ENCODE measurements at regions not wholly inside any gene's neighbourhood (a gene's known extent, or its start where the extent isn't known, plus 50 kb on each side); places are given as distances from the start of the nearest gene placed in this dataset.

DNA sequence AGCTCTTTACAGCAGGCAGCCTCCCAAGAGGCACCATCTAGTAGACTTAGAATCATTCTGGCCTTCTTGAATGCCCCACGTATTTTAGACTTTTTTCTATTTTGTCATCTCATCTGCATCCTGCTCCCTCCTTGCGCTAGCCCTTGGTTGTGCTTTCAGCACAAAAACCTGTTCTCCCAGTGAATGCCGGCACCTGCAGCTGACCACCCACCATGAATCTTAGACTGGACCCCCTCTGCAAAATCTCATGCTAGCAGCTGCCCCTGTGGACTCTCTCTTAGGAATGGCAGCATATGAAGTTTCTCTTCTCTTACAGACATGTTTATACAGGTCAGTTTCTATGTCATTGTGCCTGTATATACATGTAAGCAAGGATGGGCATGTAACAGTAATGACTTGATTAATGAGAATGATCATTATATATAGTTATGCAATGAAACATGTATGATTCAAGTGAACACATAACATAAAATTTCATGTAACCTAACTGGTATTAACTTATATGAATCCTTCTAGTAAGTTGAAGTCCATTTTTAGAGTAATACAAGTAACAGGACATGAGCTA lies 159.8 kb downstream of the SUCLG1 start:
- Mint-ChIP-seq H3K4me3 (no peak overlapping the region), H3K27ac (peak overlapping the region; percentile 40), H3K27me3 (peaks cover 13% of the 10 kb centered on the region)

GRCh38 chr2:84297155-84297554 lies 161.9 kb downstream of the SUCLG1 start:
- no peak overlapping the region for H3K4me3 Mint-ChIP-seq
- TF ChIP-seq, protein P1, sequence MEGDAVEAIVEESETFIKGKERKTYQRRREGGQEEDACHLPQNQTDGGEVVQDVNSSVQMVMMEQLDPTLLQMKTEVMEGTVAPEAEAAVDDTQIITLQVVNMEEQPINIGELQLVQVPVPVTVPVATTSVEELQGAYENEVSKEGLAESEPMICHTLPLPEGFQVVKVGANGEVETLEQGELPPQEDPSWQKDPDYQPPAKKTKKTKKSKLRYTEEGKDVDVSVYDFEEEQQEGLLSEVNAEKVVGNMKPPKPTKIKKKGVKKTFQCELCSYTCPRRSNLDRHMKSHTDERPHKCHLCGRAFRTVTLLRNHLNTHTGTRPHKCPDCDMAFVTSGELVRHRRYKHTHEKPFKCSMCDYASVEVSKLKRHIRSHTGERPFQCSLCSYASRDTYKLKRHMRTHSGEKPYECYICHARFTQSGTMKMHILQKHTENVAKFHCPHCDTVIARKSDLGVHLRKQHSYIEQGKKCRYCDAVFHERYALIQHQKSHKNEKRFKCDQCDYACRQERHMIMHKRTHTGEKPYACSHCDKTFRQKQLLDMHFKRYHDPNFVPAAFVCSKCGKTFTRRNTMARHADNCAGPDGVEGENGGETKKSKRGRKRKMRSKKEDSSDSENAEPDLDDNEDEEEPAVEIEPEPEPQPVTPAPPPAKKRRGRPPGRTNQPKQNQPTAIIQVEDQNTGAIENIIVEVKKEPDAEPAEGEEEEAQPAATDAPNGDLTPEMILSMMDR (conservative IDR thresholded peaks at IDR 0.05), result no peak
- no peaks in the 10 kb centered on the region for H3K36me3 Mint-ChIP-seq

More for the DNA sequence above, 159.8 kb downstream of the SUCLG1 start:
- TF ChIP-seq, protein P1 (conservative IDR thresholded peaks at IDR 0.05), result no peak
- DNase-seq (ENCODE audit: extremely low spot score, unreplicated experiment), result no peak
- Mint-ChIP-seq H3K36me3 (no peaks in the 10 kb centered on the region), H3K4me1 (ENCODE audit: unreplicated experiment) (no peaks in the 10 kb centered on the region), H3K9me3 (no peaks in the 10 kb centered on the region)

DNA sequence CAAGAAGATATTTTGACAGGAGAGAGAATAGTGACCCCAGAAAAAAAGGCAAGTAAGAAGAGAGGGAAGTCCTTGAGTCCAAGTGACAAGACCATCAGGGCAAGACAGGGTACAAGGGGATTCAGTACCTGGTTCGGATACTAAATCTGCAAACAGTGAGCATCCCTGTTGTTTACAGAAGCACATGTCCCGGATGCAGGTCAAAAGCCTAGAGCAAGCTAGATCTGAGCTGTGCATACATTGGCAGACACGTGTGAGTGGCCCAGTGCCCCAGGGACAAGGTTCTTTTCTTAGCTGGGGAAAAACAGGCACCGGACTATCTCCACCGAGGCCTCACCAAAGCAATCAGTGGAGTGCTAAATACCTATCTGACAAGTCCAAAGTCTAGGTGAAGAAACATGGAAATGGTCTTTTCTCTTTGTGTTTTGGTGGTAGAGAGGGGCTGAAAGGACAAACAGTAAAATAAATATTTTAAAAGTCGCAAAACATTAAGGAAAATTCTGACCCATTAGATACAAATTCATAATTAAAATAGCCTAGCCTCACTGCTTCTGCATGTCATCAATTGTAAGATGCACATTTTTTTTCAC lies 165.2 kb downstream of the SUCLG1 start:
- Mint-ChIP-seq H3K4me1 (ENCODE audit: unreplicated experiment) (no peaks in the 10 kb centered on the region), H3K27me3 (peaks cover 5% of the 10 kb centered on the region), H3K36me3 (no peaks in the 10 kb centered on the region), H3K27ac (no peak overlapping the region), H3K4me3 (no peak overlapping the region), H3K9me3 (no peaks in the 10 kb centered on the region)
- DNase-seq (ENCODE audit: extremely low spot score, unreplicated experiment), result no peak
- TF ChIP-seq, protein P1 (conservative IDR thresholded peaks at IDR 0.05), result no peak

More at GRCh38 chr2:84297155-84297554, 161.9 kb downstream of the SUCLG1 start:
- Mint-ChIP-seq H3K4me1 (ENCODE audit: unreplicated experiment) (no peaks in the 10 kb centered on the region), H3K9me3 (no peaks in the 10 kb centered on the region), H3K27me3 (peaks cover 8% of the 10 kb centered on the region), H3K27ac (no peak overlapping the region)
- DNase-seq (ENCODE audit: extremely low spot score, unreplicated experiment), result no peak

- TF ChIP-seq, protein P1 (conservative IDR thresholded peaks at IDR 0.05), result no peak
- Mint-ChIP-seq H3K9me3 (no peaks in the 10 kb centered on the region), H3K4me1 (ENCODE audit: unreplicated experiment) (no peaks in the 10 kb centered on the region), H3K27me3 (peaks cover 5% of the 10 kb centered on the region), H3K4me3 (no peak overlapping the region), H3K27ac (no peak overlapping the region), H3K36me3 (no peaks in the 10 kb centered on the region)
- no peak for DNase-seq (ENCODE audit: extremely low spot score, unreplicated experiment)
Observed at GRCh38 chr2:84292545-84292944, 166.5 kb downstream of the SUCLG1 start.

DNA sequence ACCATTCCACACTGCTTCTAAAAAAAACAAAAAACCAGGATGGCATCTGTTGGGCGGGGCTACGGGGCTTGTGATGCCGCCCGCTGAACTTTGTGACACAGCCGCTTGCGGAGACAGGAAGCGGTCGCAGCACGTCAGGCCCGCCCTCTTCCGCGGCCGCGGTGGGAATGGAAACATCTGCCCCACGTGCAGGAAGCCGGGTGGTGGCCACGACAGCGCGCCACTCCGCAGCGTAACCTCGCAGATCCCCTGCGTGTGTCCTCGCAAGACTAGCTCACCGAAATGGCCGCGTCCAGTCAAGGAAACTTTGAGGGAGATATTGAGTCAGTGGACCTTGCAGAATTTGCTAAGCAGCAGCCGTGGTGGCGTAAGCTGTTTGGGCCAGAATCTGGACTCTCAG lies 168.5 kb downstream of the SUCLG1 start:
- Mint-ChIP-seq H3K27ac (no peak overlapping the region), H3K4me1 (ENCODE audit: unreplicated experiment) (no peaks in the 10 kb centered on the region), H3K36me3 (no peaks in the 10 kb centered on the region), H3K27me3 (peaks cover 5% of the 10 kb centered on the region), H3K4me3 (no peak overlapping the region), H3K9me3 (no peaks in the 10 kb centered on the region)
- DNase-seq (ENCODE audit: extremely low spot score, unreplicated experiment), result no peak
- TF ChIP-seq, protein P1 (conservative IDR thresholded peaks at IDR 0.05), result no peak
